ENCODE measurements at regions not wholly inside any gene's neighbourhood (a gene's known extent, or its start where the extent isn't known, plus 50 kb on each side); places are given as distances from the start of the nearest gene placed in this dataset.
"Not testable (repeated sequence)": the region's sequence is repeated elsewhere in the genome, so short reads cannot be mapped to it uniquely, and the experiment has no call there.

GRCh38 chr1:146883190-146883589 is 54.9 kb upstream of the NBPF12 start:
- POLR2A ChIA-PET; DNase-seq; H3K4me1 Mint-ChIP-seq (ENCODE audit: low read depth); H3K36me3 Mint-ChIP-seq; intact Hi-C loops (cut with micrococcal nuclease); H3K27me3 Mint-ChIP-seq; CTCF ChIA-PET; H3K27ac Mint-ChIP-seq; H3K4me3 Mint-ChIP-seq; H3K9me3 Mint-ChIP-seq: not testable (repeated sequence)

GRCh38 chr1:146881096-146881495 is 57.0 kb upstream of the NBPF12 start:
- H3K4me1 Mint-ChIP-seq (ENCODE audit: low read depth); H3K9me3 Mint-ChIP-seq; DNase-seq; CTCF ChIA-PET; H3K27ac Mint-ChIP-seq; intact Hi-C loops (cut with micrococcal nuclease); H3K4me3 Mint-ChIP-seq; H3K27me3 Mint-ChIP-seq; POLR2A ChIA-PET; H3K36me3 Mint-ChIP-seq: not testable (repeated sequence)

GRCh38 chr1:146863799-146864319 is 74.3 kb upstream of the NBPF12 start:
- H3K27me3 Mint-ChIP-seq; H3K4me3 Mint-ChIP-seq; CTCF ChIA-PET; H3K27ac Mint-ChIP-seq; H3K9me3 Mint-ChIP-seq; POLR2A ChIA-PET; intact Hi-C loops (cut with micrococcal nuclease); H3K4me1 Mint-ChIP-seq (ENCODE audit: low read depth); DNase-seq; H3K36me3 Mint-ChIP-seq: not testable (repeated sequence)

- intact Hi-C loops (cut with micrococcal nuclease); POLR2A ChIA-PET; H3K9me3 Mint-ChIP-seq; H3K27me3 Mint-ChIP-seq; H3K4me3 Mint-ChIP-seq; H3K4me1 Mint-ChIP-seq (ENCODE audit: low read depth); CTCF ChIA-PET; H3K36me3 Mint-ChIP-seq; H3K27ac Mint-ChIP-seq; DNase-seq: not testable (repeated sequence)
Measured at GRCh38 chr1:146853147-146853546, 85.0 kb upstream of the NBPF12 start.

GRCh38 chr1:146850352-146850889 is 87.7 kb upstream of the NBPF12 start:
- DNase-seq; H3K4me3 Mint-ChIP-seq; H3K27me3 Mint-ChIP-seq; intact Hi-C loops (cut with micrococcal nuclease); POLR2A ChIA-PET; H3K4me1 Mint-ChIP-seq (ENCODE audit: low read depth); H3K36me3 Mint-ChIP-seq; CTCF ChIA-PET; H3K9me3 Mint-ChIP-seq; H3K27ac Mint-ChIP-seq: not testable (repeated sequence)

DNA sequence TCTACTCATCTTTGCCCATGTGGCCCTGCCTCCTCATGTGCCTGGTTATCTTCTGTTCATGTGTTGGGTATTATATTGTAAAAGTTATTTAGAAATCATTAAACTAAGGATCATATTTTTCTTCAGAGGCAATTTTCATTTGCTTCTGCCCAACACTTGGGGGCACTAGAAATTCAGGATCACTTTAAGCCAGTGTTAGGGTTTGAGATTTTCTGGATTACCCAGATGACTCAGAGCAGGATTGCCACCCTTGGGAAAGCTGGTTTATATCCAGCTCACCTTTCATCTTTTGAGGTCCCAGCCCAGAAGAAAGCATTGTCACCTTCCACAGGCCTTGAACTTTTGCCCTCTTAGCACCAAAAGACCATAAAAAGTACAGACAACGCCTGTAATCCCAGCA is 99.4 kb upstream of the NBPF12 start:
- intact Hi-C loops (cut with micrococcal nuclease); POLR2A ChIA-PET; H3K27ac Mint-ChIP-seq; H3K27me3 Mint-ChIP-seq; CTCF ChIA-PET; H3K4me3 Mint-ChIP-seq; H3K9me3 Mint-ChIP-seq; H3K4me1 Mint-ChIP-seq (ENCODE audit: low read depth); DNase-seq; H3K36me3 Mint-ChIP-seq: not testable (repeated sequence)

GRCh38 chr1:146826957-146827356 is 111.2 kb upstream of the NBPF12 start:
- H3K36me3 Mint-ChIP-seq; DNase-seq; H3K4me3 Mint-ChIP-seq; CTCF ChIA-PET; H3K27ac Mint-ChIP-seq; intact Hi-C loops (cut with micrococcal nuclease); POLR2A ChIA-PET; H3K27me3 Mint-ChIP-seq; H3K9me3 Mint-ChIP-seq; H3K4me1 Mint-ChIP-seq (ENCODE audit: low read depth): not testable (repeated sequence)

DNA sequence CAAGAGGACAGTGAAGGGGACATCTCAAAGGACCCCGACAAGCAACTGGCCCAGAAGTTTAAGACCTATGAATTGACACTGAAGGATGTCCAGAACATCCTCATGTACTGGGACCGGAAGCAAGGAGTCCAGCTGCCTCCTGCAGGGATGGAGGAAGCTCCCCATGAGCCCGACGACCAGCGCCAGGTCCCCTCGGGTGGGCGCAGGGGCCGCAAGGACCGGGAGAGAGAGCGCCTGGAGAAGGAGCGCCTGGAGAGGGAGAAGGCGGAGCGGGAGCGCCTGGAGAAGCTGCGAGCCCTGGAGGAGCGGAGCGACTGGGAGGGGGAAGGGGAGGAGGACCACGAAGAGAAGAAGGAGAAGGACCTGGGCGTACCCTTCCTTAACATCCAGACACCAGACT is 143.9 kb upstream of the NBPF12 start:
- H3K9me3 Mint-ChIP-seq; H3K27me3 Mint-ChIP-seq; H3K27ac Mint-ChIP-seq; H3K36me3 Mint-ChIP-seq; CTCF ChIA-PET; DNase-seq; POLR2A ChIA-PET; H3K4me3 Mint-ChIP-seq; intact Hi-C loops (cut with micrococcal nuclease); H3K4me1 Mint-ChIP-seq (ENCODE audit: low read depth): not testable (repeated sequence)

DNA sequence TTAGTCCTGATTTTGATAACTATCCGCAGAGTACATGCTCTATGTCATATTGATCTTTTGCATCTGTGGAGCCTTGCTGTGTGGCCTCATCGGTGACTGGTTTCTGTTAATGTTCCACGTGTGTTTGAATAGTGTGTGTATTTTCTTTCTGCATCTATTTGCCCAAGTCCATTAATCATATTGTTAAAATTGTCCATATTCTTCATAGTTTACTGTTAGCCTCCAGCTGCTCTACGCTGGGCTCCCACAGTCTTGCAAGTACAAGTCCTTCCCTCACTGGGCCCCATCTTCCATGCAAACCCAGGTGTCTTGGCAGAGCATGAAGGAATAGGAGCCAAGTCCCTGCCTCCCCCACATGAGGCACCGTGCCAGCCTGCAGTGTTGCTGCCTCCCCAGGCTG is 145.4 kb upstream of the NBPF12 start:
- H3K9me3 Mint-ChIP-seq; H3K36me3 Mint-ChIP-seq; H3K27ac Mint-ChIP-seq; POLR2A ChIA-PET; CTCF ChIA-PET; DNase-seq; H3K4me3 Mint-ChIP-seq; H3K4me1 Mint-ChIP-seq (ENCODE audit: low read depth); intact Hi-C loops (cut with micrococcal nuclease); H3K27me3 Mint-ChIP-seq: not testable (repeated sequence)

GRCh38 chr1:146784212-146784940 is 153.7 kb upstream of the NBPF12 start:
- H3K36me3 Mint-ChIP-seq; H3K9me3 Mint-ChIP-seq; CTCF ChIA-PET; DNase-seq; H3K4me1 Mint-ChIP-seq (ENCODE audit: low read depth); intact Hi-C loops (cut with micrococcal nuclease); H3K27ac Mint-ChIP-seq; H3K27me3 Mint-ChIP-seq; POLR2A ChIA-PET; H3K4me3 Mint-ChIP-seq: not testable (repeated sequence)

- H3K9me3 Mint-ChIP-seq; H3K4me1 Mint-ChIP-seq (ENCODE audit: low read depth); H3K36me3 Mint-ChIP-seq; CTCF ChIA-PET; DNase-seq; H3K27me3 Mint-ChIP-seq; H3K27ac Mint-ChIP-seq; intact Hi-C loops (cut with micrococcal nuclease); H3K4me3 Mint-ChIP-seq; POLR2A ChIA-PET: not testable (repeated sequence)
Measured at GRCh38 chr1:146781235-146781634, 156.9 kb upstream of the NBPF12 start.

- H3K4me1 Mint-ChIP-seq (ENCODE audit: low read depth); H3K27ac Mint-ChIP-seq; H3K27me3 Mint-ChIP-seq; CTCF ChIA-PET; H3K9me3 Mint-ChIP-seq; intact Hi-C loops (cut with micrococcal nuclease); H3K4me3 Mint-ChIP-seq; POLR2A ChIA-PET; H3K36me3 Mint-ChIP-seq; DNase-seq: not testable (repeated sequence)
Measured at GRCh38 chr1:146777826-146778602, 160.1 kb upstream of the NBPF12 start.

GRCh38 chr1:146774988-146775387 is 163.1 kb upstream of the NBPF12 start:
- POLR2A ChIA-PET; intact Hi-C loops (cut with micrococcal nuclease); H3K4me3 Mint-ChIP-seq; H3K9me3 Mint-ChIP-seq; H3K27ac Mint-ChIP-seq; H3K4me1 Mint-ChIP-seq (ENCODE audit: low read depth); H3K36me3 Mint-ChIP-seq; CTCF ChIA-PET; DNase-seq; H3K27me3 Mint-ChIP-seq: not testable (repeated sequence)
